Activated CD4-positive, alpha-beta T cell treated with anti-CD3 and anti-CD28 coated beads, Interleukin-2, amount 10 ng/mL, durations not matched to agents 24 days and 14 days (primary cell): ENCODE measurements at regions not wholly inside any gene's neighbourhood (a gene's known extent, or its start where the extent isn't known, plus 50 kb on each side); places are given as distances from the start of the nearest gene placed in this dataset.
A peak's percentile ranks its signal among the peaks of the same experiment; 100 is the strongest.

Source experiments
- DNase-seq: peaks from one replicate; pipeline ENCODE4 v3.0.0; 2022
- H3K27ac Mint-ChIP-seq: one replicate; pipeline ENCODE4 v1.8.0; 2022; ENCODE audit warnings: mild to moderate bottlenecking, mixed read lengths
- H3K27me3 Mint-ChIP-seq: one replicate; pipeline ENCODE4 v1.8.0; 2022; ENCODE audit warnings: mixed read lengths
- H3K36me3 Mint-ChIP-seq: one replicate; pipeline ENCODE4 v1.8.0; 2022; ENCODE audit warnings: low read depth, mild to moderate bottlenecking, mixed read lengths
- H3K4me1 Mint-ChIP-seq: one replicate; pipeline ENCODE4 v1.8.0; 2021; ENCODE audit warnings: mixed read lengths
- H3K4me3 Mint-ChIP-seq: one replicate; pipeline ENCODE4 v1.8.0; 2022; ENCODE audit warnings: mild to moderate bottlenecking, moderate library complexity, mixed read lengths
- H3K9me3 Mint-ChIP-seq: one replicate; pipeline ENCODE4 v1.8.0; 2021; ENCODE audit warnings: mixed read lengths
- intact Hi-C: fragments of 100-400 bp; cut with micrococcal nuclease; formaldehyde crosslinking; loops from one replicate; pipeline ENCODE4 v1.15.1; 2023

DNA sequence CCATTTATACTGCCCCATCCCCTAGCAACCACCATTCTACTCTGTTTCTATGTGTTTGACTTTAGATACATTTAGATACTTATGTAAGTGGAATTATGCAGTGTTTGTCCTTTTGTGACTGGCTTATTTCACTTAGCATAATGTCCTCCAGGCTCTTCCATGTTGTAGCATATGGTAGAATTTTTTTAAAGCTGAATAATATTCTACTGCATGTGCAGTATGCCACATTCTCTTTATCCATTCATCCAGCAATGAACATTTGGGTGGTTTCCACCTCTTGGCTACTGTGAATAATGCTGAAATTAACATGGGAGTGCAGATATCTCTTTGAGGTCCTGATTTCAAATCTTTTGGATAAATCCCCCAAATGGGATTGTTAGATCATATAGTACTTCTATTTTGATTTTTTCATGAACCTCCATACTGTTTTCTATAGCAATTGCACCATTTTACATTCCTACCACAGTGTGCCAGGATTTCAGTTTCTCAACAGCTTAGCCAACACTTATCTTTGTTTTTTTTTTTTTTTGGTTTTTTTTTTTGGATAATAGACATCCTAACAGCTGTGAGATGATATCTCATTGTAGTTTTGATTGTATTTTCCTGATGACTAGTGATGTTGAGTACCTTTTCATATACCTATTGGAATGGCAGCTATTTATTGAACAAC, 105.9 kb upstream of the LNX1 start:
- H3K36me3 Mint-ChIP-seq = no peaks in the 10 kb centered on the region
- H3K9me3 Mint-ChIP-seq = no peaks in the 10 kb centered on the region
- H3K27ac Mint-ChIP-seq = no peak overlapping the region
- H3K4me3 Mint-ChIP-seq = no peak overlapping the region
- no peaks in the 10 kb centered on the region for H3K4me1 Mint-ChIP-seq
- no peak for DNase-seq
- H3K27me3 Mint-ChIP-seq = no peaks in the 10 kb centered on the region
- intact Hi-C loops = no loop called here

DNA sequence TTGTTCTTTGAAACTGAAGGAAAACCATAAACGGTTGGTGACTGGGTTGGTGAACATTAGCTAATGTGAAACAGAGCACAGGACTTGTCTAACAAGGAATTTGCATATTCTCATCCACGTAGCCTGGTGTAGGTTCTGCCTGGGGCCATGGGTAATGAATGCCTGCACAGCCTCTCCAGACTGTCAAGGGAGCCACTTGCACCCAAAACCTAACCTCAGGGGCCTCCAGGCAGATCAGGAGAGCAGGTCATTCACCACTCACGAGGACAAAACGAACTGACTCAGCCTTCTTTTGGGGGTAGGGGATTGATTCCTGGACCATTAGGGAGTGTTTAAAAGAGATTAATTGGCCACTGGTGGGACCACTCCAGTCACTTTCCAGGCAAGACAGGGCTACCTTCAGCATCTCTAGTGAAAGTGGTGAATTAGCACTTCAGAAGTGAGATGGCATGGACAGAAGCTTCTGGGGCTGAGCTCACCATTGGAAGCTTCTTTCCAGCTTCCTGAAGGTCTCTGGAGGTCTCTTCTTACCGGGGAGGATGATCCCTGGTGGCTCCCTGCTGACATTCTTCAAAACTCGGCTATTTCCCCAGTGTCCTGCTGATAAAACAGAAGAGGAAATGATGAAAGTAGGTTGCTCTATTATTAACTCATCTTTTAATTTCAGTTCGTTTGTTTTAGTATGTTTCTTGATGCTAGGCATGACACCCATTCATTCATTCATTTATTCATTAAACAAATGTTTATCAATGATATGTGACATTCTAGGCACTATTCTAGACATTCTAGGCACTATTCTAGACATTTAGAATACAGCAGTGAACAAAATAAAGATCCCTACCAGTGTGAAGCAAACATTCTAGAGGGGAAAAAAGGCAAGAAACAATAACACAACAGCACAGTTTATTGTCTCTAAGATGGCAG, 104.5 kb upstream of the LNX1 start:
- Mint-ChIP-seq H3K4me1 (no peaks in the 10 kb centered on the region), H3K9me3 (peaks cover 4% of the 10 kb centered on the region), H3K27me3 (peaks cover 2% of the 10 kb centered on the region), H3K36me3 (no peaks in the 10 kb centered on the region), H3K4me3 (no peak overlapping the region), H3K27ac (no peak overlapping the region)
- intact Hi-C loops = no loop called here
- no peak for DNase-seq

DNA sequence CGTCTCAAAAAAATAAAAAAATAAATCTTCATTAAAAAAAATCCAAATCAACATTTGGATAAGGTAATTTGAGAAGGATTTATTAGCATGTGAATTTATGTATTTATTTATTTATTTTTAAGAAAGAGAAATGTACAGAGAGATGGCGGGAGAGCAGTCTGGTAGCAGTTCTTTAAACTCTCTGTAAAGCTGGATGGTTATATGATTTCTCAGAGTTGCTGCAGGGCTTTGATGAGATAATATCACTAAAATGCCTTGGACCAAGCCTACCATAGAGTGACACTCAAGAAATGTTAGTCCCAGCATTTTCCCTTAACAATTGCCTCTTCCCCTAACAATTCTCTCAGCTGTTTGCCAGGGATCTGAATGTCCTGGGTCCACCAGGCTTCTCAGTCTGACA, 103.4 kb upstream of the LNX1 start:
- Mint-ChIP-seq H3K4me1 (no peaks in the 10 kb centered on the region), H3K9me3 (peaks cover 4% of the 10 kb centered on the region), H3K27ac (no peak overlapping the region), H3K4me3 (no peak overlapping the region), H3K27me3 (peaks cover 2% of the 10 kb centered on the region), H3K36me3 (no peaks in the 10 kb centered on the region)
- DNase-seq = no peak
- intact Hi-C loops = no loop called here

DNA sequence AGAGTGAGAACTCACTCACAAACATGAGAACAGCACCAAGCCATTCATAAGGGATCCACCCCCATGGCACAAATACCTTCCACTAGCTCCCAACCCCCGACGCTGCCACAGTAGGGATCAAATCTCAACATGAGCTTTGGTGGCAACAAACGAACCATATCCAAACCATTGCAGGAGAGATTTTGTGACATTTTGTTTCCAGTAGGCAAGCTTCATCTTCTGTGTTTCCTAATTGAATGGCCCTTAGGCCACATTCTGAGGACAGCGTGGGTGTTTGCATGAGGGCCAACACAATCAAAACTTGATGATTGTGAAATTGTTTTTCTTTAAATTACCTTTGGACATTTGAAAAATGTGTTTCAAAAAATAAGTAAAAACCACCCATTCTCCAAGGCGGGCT, 102.6 kb upstream of the LNX1 start:
- Mint-ChIP-seq H3K36me3 (no peaks in the 10 kb centered on the region), H3K27ac (no peak overlapping the region), H3K9me3 (peaks cover 4% of the 10 kb centered on the region), H3K4me1 (no peaks in the 10 kb centered on the region), H3K27me3 (peaks cover 4% of the 10 kb centered on the region), H3K4me3 (no peak overlapping the region)
- intact Hi-C loops = no loop called here
- no peak for DNase-seq

DNA sequence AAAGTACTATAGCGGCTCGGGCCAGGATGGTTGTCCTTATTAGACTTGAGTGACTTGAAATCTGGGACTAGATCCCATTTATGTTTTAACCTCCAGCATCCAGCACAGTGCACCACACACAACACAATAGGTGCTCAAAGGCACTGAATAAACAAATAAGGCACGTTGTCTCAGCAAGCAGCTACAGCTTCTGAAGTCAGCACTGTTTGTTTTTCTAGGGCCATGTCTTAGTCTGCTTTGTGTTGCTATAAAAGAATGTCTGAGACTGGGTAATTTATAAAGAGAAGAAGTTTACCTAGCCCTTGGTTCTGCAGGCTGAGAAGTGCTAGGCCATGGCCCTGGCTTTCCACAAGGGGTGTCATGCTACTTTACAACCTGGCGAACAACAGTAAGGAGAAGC, 102.1 kb upstream of the LNX1 start:
- Mint-ChIP-seq H3K36me3 (no peaks in the 10 kb centered on the region), H3K4me1 (peaks cover 4% of the 10 kb centered on the region), H3K27me3 (peaks cover 4% of the 10 kb centered on the region), H3K4me3 (no peak overlapping the region), H3K9me3 (peaks cover 4% of the 10 kb centered on the region), H3K27ac (no peak overlapping the region)
- intact Hi-C loops = no loop called here
- no peak for DNase-seq

DNA sequence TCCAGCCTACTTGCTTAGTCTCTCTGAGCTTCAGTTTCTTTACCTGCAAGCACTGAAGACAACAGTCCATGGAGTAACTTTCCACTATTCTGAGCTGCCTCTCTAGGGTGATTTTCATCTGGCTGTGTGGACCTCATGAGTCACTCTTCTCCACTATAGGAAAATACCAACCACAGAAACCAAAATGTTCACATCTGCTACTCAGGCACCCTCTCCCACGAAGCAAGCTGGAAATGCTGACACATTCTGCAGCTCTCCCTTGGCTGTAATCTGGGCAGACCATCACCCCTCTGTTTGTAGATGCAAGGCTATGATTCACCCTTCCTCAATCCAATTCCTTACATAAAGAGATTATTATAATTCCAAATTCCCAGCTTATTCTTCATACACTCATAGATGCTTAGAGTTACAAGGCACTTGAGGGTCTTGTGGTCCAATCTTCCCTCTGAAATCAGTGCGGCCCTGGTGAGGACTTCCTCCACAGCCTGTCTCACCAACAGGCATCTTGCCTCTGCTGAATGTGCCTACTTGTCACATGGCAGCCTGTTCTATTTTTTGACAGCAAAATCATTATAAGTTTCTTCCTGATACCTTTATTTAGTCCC, 97.0 kb upstream of the LNX1 start:
- H3K27me3 Mint-ChIP-seq = peaks cover 5% of the 10 kb centered on the region
- no peaks in the 10 kb centered on the region for H3K36me3 Mint-ChIP-seq
- peaks cover 7% of the 10 kb centered on the region for H3K4me1 Mint-ChIP-seq
- peaks cover 4% of the 10 kb centered on the region for H3K9me3 Mint-ChIP-seq
- peak overlapping the region; percentile 69 for H3K27ac Mint-ChIP-seq
- intact Hi-C loops = loop anchor here (5.0 kb wide), 1 partner anchor 374 kb away; the partner anchor contains the start of gene CHIC2
- DNase-seq = peak; percentile 57
- H3K4me3 Mint-ChIP-seq = no peak overlapping the region

DNA sequence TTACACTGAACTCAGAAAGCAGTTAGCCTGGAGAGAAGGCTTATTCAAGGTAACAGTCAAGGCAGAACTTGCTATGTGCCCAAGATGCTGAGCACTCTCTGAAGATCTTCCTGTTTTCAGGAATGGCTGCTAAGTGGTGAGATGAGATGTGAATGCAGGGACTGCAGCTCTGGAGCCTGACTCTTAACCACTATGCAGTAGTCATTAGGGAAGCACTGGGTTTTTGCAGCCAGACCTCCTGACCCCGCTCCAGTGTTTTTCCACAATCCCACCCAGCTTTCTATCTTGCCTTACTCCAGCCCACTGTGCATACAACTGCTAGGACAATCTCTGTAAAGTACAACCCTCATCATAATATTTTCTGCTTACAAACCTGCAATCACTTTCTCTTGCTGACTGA, 95.2 kb upstream of the LNX1 start:
- H3K4me3 Mint-ChIP-seq = no peak overlapping the region
- H3K4me1 Mint-ChIP-seq = peaks cover 7% of the 10 kb centered on the region
- intact Hi-C loops = loop anchor here (5.0 kb wide), 1 partner anchor 376 kb away; the partner anchor contains the start of gene CHIC2
- no peak for DNase-seq
- H3K9me3 Mint-ChIP-seq = no peaks in the 10 kb centered on the region
- peaks cover 3% of the 10 kb centered on the region for H3K27me3 Mint-ChIP-seq
- H3K36me3 Mint-ChIP-seq = no peaks in the 10 kb centered on the region
- no peak overlapping the region for H3K27ac Mint-ChIP-seq

DNA sequence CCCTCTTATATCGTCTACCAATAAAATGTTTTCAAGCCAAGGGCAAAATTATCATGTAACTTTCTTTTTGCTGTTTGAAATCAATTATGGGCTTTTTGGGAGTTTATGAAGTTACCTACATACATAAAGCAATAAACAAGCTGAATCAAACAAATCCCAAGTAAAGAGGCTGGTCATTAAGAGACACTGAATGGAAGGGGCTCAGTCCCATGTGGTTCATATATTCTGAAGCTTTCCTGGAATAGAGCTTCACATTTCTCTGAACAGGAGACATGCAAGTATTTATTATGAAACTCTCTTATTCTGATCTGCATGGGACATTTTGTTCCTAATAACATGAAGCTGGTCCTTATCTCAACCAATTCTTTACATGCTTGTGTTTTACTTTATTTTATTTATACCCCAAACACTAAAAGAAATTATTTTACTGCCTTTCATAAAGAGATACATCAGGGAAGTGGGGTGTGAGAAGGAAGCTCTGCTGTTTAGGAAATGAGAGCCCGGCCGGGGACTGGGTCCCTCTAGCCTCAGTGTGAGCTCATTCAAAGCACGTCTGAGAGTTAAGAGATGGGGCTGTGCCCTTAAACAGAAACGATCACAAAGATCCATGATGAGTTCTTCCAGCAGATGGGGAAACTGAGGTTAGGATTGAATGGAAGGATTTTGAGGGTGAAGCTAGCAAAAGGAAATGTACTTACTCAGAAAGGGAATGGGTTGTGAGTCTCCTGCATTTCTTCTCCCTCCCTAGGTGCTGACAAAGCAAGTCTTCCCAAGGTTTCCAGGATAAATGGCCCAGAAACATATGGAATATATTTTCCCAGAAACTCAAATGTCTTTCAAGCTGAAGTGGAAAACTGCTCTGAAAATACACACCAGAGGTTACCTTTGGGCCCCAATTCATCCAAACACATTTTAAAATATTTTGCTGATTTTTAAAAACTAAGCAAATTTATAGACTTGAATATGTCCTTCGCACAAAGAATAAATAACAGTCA, 93.1 kb upstream of the LNX1 start:
- no peak for DNase-seq
- intact Hi-C loops = loop anchor here (5.0 kb wide), 1 partner anchor 378 kb away; the partner anchor contains the start of gene CHIC2
- H3K27ac Mint-ChIP-seq = no peak overlapping the region
- peaks cover 7% of the 10 kb centered on the region for H3K4me1 Mint-ChIP-seq
- H3K9me3 Mint-ChIP-seq = no peaks in the 10 kb centered on the region
- no peak overlapping the region for H3K4me3 Mint-ChIP-seq
- no peaks in the 10 kb centered on the region for H3K36me3 Mint-ChIP-seq
- peaks cover 3% of the 10 kb centered on the region for H3K27me3 Mint-ChIP-seq

DNA sequence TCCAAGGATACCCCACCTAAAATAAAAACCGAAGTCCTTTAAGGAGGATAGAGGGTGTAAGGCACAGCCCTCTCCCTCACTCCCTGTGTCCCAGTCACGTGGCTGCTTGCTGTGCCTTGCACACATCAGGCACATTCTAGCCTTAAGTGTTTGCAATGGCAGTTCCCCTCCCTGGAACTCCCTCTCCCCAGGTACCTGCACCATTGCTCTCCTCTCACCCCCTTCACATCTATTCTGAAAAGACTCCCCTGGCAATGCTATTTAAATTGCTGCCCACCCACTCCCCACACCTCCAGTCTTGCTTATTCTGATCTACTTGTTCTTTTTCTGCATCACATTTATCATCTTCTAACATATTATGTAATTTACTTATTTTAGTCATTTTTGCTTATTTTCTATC, 91.6 kb upstream of the LNX1 start:
- Mint-ChIP-seq H3K4me1 (no peaks in the 10 kb centered on the region), H3K4me3 (no peak overlapping the region), H3K9me3 (peaks cover 3% of the 10 kb centered on the region), H3K36me3 (no peaks in the 10 kb centered on the region), H3K27me3 (peaks cover 2% of the 10 kb centered on the region), H3K27ac (no peak overlapping the region)
- no peak for DNase-seq
- intact Hi-C loops = no loop called here

DNA sequence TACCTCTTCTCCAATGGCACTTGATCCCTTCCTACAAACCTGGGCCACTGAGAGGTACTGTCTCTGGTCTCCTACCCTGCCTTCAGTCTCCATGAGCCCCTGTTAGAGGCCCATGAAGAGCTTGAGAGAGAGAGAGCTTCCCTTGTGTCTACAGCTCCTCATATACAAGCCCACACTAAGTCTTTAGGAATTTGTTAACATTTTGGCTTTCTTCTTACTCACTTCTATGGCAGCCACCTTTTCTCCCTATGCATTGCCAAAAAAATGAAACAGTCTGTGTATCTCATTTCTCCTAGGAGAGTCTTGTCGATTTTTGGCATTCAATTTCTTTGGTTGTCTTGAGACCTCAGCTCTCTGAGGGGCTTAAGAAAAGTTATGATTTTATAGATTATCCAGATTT, 90.9 kb upstream of the LNX1 start:
- no peaks in the 10 kb centered on the region for H3K36me3 Mint-ChIP-seq
- H3K4me1 Mint-ChIP-seq = no peaks in the 10 kb centered on the region
- intact Hi-C loops = no loop called here
- peaks cover 2% of the 10 kb centered on the region for H3K27me3 Mint-ChIP-seq
- H3K9me3 Mint-ChIP-seq = peaks cover 4% of the 10 kb centered on the region
- no peak overlapping the region for H3K27ac Mint-ChIP-seq
- DNase-seq = no peak
- no peak overlapping the region for H3K4me3 Mint-ChIP-seq

DNA sequence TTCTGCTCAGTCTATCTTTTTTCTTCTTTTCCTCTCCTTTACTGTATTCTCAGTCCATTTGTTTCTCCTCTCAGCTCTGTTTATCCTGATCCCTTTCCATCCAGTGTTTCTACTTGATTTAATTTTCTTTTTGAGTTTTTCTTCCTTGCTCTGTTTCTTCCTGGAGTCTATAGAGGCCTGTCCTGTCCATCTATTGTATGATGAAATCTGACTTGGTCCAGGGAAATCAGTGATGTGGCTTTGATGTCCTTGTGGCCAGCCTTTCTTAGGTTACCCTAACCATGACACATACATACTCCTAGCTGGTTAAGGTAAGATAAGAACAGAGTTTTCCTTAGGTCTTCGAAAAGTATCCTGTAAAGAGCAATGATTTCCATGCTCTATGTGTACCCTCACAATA, 89.3 kb upstream of the LNX1 start:
- H3K27me3 Mint-ChIP-seq = peaks cover 4% of the 10 kb centered on the region
- H3K36me3 Mint-ChIP-seq = no peaks in the 10 kb centered on the region
- DNase-seq = no peak
- intact Hi-C loops = no loop called here
- H3K4me1 Mint-ChIP-seq = no peaks in the 10 kb centered on the region
- H3K4me3 Mint-ChIP-seq = no peak overlapping the region
- no peak overlapping the region for H3K27ac Mint-ChIP-seq
- H3K9me3 Mint-ChIP-seq = peaks cover 4% of the 10 kb centered on the region

DNA sequence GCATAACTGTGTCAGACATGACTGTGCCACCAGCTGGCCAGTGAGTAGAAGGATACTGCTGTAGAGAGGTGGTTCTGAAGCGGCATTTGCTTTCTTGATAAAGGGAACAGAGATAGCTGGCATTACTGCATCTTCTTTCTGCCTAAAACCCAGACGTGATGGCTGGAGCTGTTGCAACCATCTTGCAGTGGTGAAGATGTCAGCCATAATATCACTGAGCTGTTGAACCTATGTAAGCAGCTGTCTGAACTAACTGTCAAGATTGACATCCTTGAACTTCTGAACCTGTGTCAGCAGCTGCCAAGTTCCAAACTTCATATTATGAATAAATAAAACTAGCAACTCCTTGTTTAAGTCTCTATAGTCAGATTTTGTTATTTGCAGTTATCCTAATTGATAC, 88.9 kb upstream of the LNX1 start:
- Mint-ChIP-seq H3K9me3 (peaks cover 4% of the 10 kb centered on the region), H3K36me3 (no peaks in the 10 kb centered on the region), H3K4me1 (no peaks in the 10 kb centered on the region), H3K27ac (no peak overlapping the region), H3K27me3 (peaks cover 4% of the 10 kb centered on the region), H3K4me3 (no peak overlapping the region)
- DNase-seq = no peak
- intact Hi-C loops = no loop called here

DNA sequence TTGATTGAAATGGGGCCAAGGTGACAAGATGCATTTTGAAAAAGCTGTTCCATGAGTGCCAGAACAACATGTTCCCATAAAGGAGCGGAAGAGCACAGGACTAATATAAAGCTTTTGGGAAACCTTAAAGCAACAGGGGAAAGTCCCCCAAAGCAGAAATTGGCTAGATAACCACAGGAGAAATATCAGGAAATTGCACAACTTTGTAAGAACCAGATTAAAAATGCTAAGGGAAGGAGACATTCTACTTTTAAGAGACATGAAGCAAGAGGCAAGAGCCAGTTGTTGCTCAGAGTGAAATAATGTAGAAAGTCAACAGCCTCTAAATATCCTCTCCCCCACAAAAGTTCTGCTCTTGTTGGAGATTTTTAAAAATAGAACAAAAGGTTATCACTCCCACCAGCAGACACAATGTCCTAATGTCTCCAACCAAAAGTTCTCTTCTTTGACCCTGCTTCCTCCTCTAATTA, 85.2 kb upstream of the LNX1 start:
- H3K27ac Mint-ChIP-seq = no peak overlapping the region
- peaks cover 2% of the 10 kb centered on the region for H3K27me3 Mint-ChIP-seq
- DNase-seq = no peak
- H3K4me1 Mint-ChIP-seq = no peaks in the 10 kb centered on the region
- intact Hi-C loops = no loop called here
- no peaks in the 10 kb centered on the region for H3K36me3 Mint-ChIP-seq
- peaks cover 7% of the 10 kb centered on the region for H3K9me3 Mint-ChIP-seq
- H3K4me3 Mint-ChIP-seq = no peak overlapping the region
